Nephron progenitor cell (in vitro differentiated cells): ENCODE measurements at regions not wholly inside any gene's neighbourhood (a gene's known extent, or its start where the extent isn't known, plus 50 kb on each side); places are given as distances from the start of the nearest gene placed in this dataset.
"Not testable (repeated sequence)": the region's sequence is repeated elsewhere in the genome, so short reads cannot be mapped to it uniquely, and the experiment has no call there.

ENCODE experiments used
- DNase-seq: peaks from one replicate; pipeline ENCODE4 v3.0.0; 2021
- H3K27ac Mint-ChIP-seq: 2 replicates; pipeline ENCODE4 v1.8.0; 2021; ENCODE audit warnings: mild to moderate bottlenecking, moderate library complexity, mixed read lengths
- H3K27me3 Mint-ChIP-seq: 2 replicates; pipeline ENCODE4 v1.8.0; 2021; ENCODE audit warnings: mild to moderate bottlenecking, low read depth, mixed read lengths; ENCODE audit not compliant: poor library complexity
- H3K36me3 Mint-ChIP-seq: 2 replicates; pipeline ENCODE4 v1.8.0; 2021; ENCODE audit warnings: low read depth, mixed read lengths
- H3K4me1 Mint-ChIP-seq: 2 replicates; pipeline ENCODE4 v1.8.0; 2021; ENCODE audit warnings: mixed read lengths
- H3K4me3 Mint-ChIP-seq: 2 replicates; pipeline ENCODE4 v1.8.0; 2021; ENCODE audit warnings: mild to moderate bottlenecking, moderate library complexity, mixed read lengths
- H3K9me3 Mint-ChIP-seq: 2 replicates; pipeline ENCODE4 v1.8.0; 2021; ENCODE audit warnings: mild to moderate bottlenecking, moderate library complexity, mixed read lengths
- CTCF ChIP-seq: fragments of 200-600 bp; sonication (generic); IDR thresholded peaks from 2 replicates; pipeline ENCODE4 v1.5.0; 2021; ENCODE audit warnings: antibody characterized with exemption

- Mint-ChIP-seq H3K4me1 (no peaks in the 10 kb centered on the region), H3K4me3 (no peak overlapping the region), H3K27ac (no peak overlapping the region), H3K36me3 (no peaks in the 10 kb centered on the region), H3K27me3 (no peaks in the 10 kb centered on the region), H3K9me3 (peaks cover 46% of the 10 kb centered on the region)
- no peak for DNase-seq
- no peak for TF ChIP-seq CTCF
Measured at GRCh38 chr7:55730197-55730596, 132.4 kb downstream of the SEPTIN14 start.

GRCh38 chr7:55723621-55723941 lies 139.0 kb downstream of the SEPTIN14 start:
- Mint-ChIP-seq H3K27ac (peak overlapping the region; percentile 57), H3K36me3 (no peaks in the 10 kb centered on the region), H3K4me1 (peaks cover 25% of the 10 kb centered on the region), H3K4me3 (no peak overlapping the region), H3K9me3 (peaks cover 19% of the 10 kb centered on the region), H3K27me3 (no peaks in the 10 kb centered on the region)
- DNase-seq: no peak
- no peak for TF ChIP-seq CTCF

GRCh38 chr7:55722874-55723620 lies 139.5 kb downstream of the SEPTIN14 start:
- H3K27me3 Mint-ChIP-seq, H3K36me3 Mint-ChIP-seq, DNase-seq: not testable (repeated sequence)
- H3K27ac Mint-ChIP-seq: peak overlapping the region; percentile 31
- peaks cover 16% of the 10 kb centered on the region for H3K9me3 Mint-ChIP-seq
- peak overlapping the region; percentile 26 for H3K4me3 Mint-ChIP-seq
- peaks cover 25% of the 10 kb centered on the region for H3K4me1 Mint-ChIP-seq

GRCh38 chr7:55721004-55721403 lies 141.5 kb downstream of the SEPTIN14 start:
- H3K27me3 Mint-ChIP-seq, H3K36me3 Mint-ChIP-seq, H3K4me3 Mint-ChIP-seq, DNase-seq, H3K9me3 Mint-ChIP-seq: not testable (repeated sequence)
- Mint-ChIP-seq H3K27ac (peak overlapping the region; percentile 13), H3K4me1 (peaks cover 28% of the 10 kb centered on the region)

- Mint-ChIP-seq H3K4me3 (peak overlapping the region; percentile 3), H3K4me1 (peaks cover 16% of the 10 kb centered on the region), H3K9me3 (peaks cover 16% of the 10 kb centered on the region)
- DNase-seq, H3K27me3 Mint-ChIP-seq, H3K36me3 Mint-ChIP-seq, H3K27ac Mint-ChIP-seq: not testable (repeated sequence)
Measured at GRCh38 chr7:55715247-55715867, 143.1 kb upstream of the VOPP1 start.

- not testable (repeated sequence) for H3K4me3 Mint-ChIP-seq, DNase-seq, H3K27me3 Mint-ChIP-seq, H3K27ac Mint-ChIP-seq, H3K36me3 Mint-ChIP-seq
- peaks cover 10% of the 10 kb centered on the region for H3K9me3 Mint-ChIP-seq
- peaks cover 13% of the 10 kb centered on the region for H3K4me1 Mint-ChIP-seq
Measured at GRCh38 chr7:55714370-55714769, 142.1 kb upstream of the VOPP1 start.

- not testable (repeated sequence) for DNase-seq, H3K4me3 Mint-ChIP-seq, H3K4me1 Mint-ChIP-seq, H3K36me3 Mint-ChIP-seq, H3K9me3 Mint-ChIP-seq, H3K27ac Mint-ChIP-seq, H3K27me3 Mint-ChIP-seq
Measured at GRCh38 chr7:55710312-55710711, 138.0 kb upstream of the VOPP1 start.

GRCh38 chr7:55708028-55708427 lies 135.7 kb upstream of the VOPP1 start:
- not testable (repeated sequence) for H3K9me3 Mint-ChIP-seq, DNase-seq, H3K36me3 Mint-ChIP-seq, H3K27me3 Mint-ChIP-seq, H3K27ac Mint-ChIP-seq, H3K4me1 Mint-ChIP-seq, H3K4me3 Mint-ChIP-seq

GRCh38 chr7:55707410-55707809 lies 135.1 kb upstream of the VOPP1 start:
- not testable (repeated sequence) for H3K4me1 Mint-ChIP-seq, H3K36me3 Mint-ChIP-seq, H3K27ac Mint-ChIP-seq, DNase-seq, H3K27me3 Mint-ChIP-seq, H3K9me3 Mint-ChIP-seq, H3K4me3 Mint-ChIP-seq

GRCh38 chr7:55706451-55707195 lies 134.3 kb upstream of the VOPP1 start:
- not testable (repeated sequence) for H3K27ac Mint-ChIP-seq, H3K27me3 Mint-ChIP-seq, DNase-seq, H3K9me3 Mint-ChIP-seq, H3K4me3 Mint-ChIP-seq, H3K36me3 Mint-ChIP-seq, H3K4me1 Mint-ChIP-seq

- H3K27ac Mint-ChIP-seq: not testable (repeated sequence)
Measured at GRCh38 chr7:55705728-55706450, 133.6 kb upstream of the VOPP1 start.

GRCh38 chr7:55702831-55703230 lies 130.5 kb upstream of the VOPP1 start:
- not testable (repeated sequence) for H3K36me3 Mint-ChIP-seq, H3K4me1 Mint-ChIP-seq, H3K4me3 Mint-ChIP-seq, DNase-seq, H3K27ac Mint-ChIP-seq, H3K27me3 Mint-ChIP-seq
- peaks cover 20% of the 10 kb centered on the region for H3K9me3 Mint-ChIP-seq

More at GRCh38 chr7:55705728-55706450, 133.6 kb upstream of the VOPP1 start:
- not testable (repeated sequence) for H3K4me3 Mint-ChIP-seq, H3K36me3 Mint-ChIP-seq, H3K27me3 Mint-ChIP-seq, DNase-seq, H3K4me1 Mint-ChIP-seq, H3K9me3 Mint-ChIP-seq
